ENCODE measurements at regions not wholly inside any gene's neighbourhood (a gene's known extent, or its start where the extent isn't known, plus 50 kb on each side); places are given as distances from the start of the nearest gene placed in this dataset.
A peak's percentile ranks its signal among the peaks of the same experiment; 100 is the strongest.

DNA sequence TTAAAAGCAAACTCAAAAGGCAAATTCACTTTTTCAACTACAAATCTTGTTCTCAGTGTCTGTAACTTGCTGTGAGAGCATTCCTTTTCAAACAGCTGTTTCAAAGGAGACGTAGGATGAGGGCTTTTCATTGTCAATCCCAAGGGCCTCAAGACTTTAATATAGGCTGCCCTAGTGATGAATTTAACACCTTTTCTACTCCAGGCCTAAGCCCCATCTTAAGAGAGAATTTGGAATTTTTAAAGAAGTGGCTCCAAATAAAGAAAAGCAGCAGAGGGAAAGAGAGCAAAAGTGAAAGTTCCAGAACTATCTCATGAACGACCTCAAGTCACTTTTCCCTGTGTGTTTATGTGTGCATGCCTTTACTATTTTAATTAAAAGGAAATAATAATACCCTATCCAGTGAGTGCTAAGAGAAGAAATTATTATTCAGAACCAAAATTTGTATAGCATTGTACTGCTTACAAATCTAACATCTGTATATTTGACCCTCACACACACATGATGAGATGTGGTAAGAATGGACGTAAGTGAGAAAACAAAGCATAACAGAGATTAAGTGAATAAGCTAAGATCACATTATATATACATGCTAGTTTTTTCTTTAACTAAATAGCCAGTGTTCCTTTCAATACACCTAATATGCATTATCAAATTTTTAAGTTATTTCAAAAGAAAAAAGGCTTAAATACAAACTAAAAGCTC lies 196.4 kb downstream of the VGLL3 start:
- no peak for TF ChIP-seq EZH2 (IDR thresholded peaks at IDR 0.05; ENCODE audit: borderline replicate concordance, low read depth, low read length, poor library complexity, severe bottlenecking)
- TF ChIP-seq, protein P1, sequence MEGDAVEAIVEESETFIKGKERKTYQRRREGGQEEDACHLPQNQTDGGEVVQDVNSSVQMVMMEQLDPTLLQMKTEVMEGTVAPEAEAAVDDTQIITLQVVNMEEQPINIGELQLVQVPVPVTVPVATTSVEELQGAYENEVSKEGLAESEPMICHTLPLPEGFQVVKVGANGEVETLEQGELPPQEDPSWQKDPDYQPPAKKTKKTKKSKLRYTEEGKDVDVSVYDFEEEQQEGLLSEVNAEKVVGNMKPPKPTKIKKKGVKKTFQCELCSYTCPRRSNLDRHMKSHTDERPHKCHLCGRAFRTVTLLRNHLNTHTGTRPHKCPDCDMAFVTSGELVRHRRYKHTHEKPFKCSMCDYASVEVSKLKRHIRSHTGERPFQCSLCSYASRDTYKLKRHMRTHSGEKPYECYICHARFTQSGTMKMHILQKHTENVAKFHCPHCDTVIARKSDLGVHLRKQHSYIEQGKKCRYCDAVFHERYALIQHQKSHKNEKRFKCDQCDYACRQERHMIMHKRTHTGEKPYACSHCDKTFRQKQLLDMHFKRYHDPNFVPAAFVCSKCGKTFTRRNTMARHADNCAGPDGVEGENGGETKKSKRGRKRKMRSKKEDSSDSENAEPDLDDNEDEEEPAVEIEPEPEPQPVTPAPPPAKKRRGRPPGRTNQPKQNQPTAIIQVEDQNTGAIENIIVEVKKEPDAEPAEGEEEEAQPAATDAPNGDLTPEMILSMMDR (conservative IDR thresholded peaks at IDR 0.05; ENCODE audit: low read depth, low read length), result no peak
- H3K27ac ChIP-seq (ENCODE audit: low read depth, low read length, poor library complexity, severe bottlenecking), result no peak overlapping the region
- no peak overlapping the region for H3K4me3 ChIP-seq (ENCODE audit: low read depth, low read length, poor library complexity, severe bottlenecking)
- H3K4me1 ChIP-seq (ENCODE audit: insufficient read depth, low read length, poor library complexity, severe bottlenecking), result no peaks in the 10 kb centered on the region
- no peak for DNase-seq (ENCODE audit: low spot score)
- no peaks in the 10 kb centered on the region for H3K27me3 ChIP-seq (replicated peaks; ENCODE audit: insufficient read depth, low read depth, low read length, poor library complexity)
- ChIA-PET POLR2A (ENCODE audit: low non-redundant PET) (no interaction called here), CTCF (no interaction called here)
- no TSS peak for BruUV-seq (replicated peaks)
- H3K9me3 ChIP-seq (ENCODE audit: low read depth, low read length, poor library complexity, severe bottlenecking), result no peaks in the 10 kb centered on the region
- H3K36me3 ChIP-seq (ENCODE audit: insufficient read depth, low read length, poor library complexity, severe bottlenecking), result no peaks in the 10 kb centered on the region
- intact Hi-C loops (cut with micrococcal nuclease; ENCODE audit: unreplicated experiment), result no loop called here

DNA sequence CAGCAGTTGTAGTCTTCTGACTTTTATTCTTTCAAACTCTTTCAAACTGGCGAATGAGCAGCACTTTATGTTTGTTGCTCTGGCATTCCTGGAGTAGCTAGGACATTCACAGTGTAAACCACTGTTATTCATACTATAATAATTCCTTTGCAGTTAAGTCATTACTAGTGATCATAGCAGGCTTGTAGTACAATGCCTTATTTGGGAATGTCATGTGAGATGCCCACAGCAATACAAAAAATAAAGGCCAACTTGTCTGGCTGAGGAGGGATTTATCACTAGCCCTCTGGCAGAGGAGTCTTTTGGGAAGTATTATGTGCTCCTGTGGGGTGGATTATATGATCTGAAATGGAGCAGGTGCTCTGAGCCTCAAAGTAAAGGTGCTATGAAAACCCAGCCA lies 197.2 kb downstream of the VGLL3 start:
- POLR2A ChIA-PET (ENCODE audit: low non-redundant PET), result no interaction called here
- no peaks in the 10 kb centered on the region for H3K4me1 ChIP-seq (ENCODE audit: insufficient read depth, low read length, poor library complexity, severe bottlenecking)
- intact Hi-C loops (cut with micrococcal nuclease; ENCODE audit: unreplicated experiment), result no loop called here
- H3K27ac ChIP-seq (ENCODE audit: low read depth, low read length, poor library complexity, severe bottlenecking), result no peak overlapping the region
- no peak overlapping the region for H3K4me3 ChIP-seq (ENCODE audit: low read depth, low read length, poor library complexity, severe bottlenecking)
- BruUV-seq (replicated peaks), result no TSS peak
- H3K9me3 ChIP-seq (ENCODE audit: low read depth, low read length, poor library complexity, severe bottlenecking), result no peaks in the 10 kb centered on the region
- CTCF ChIA-PET, result interaction anchor here (0.6 kb wide), 1 partner anchor 76 kb away, joined by 8 read pairs; no protein-coding TSS in a partner anchor
- no peaks in the 10 kb centered on the region for H3K36me3 ChIP-seq (ENCODE audit: insufficient read depth, low read length, poor library complexity, severe bottlenecking)
- peak; percentile 46 for DNase-seq (ENCODE audit: low spot score)
- H3K27me3 ChIP-seq (replicated peaks; ENCODE audit: insufficient read depth, low read depth, low read length, poor library complexity), result no peaks in the 10 kb centered on the region
- no peak for TF ChIP-seq EZH2 (IDR thresholded peaks at IDR 0.05; ENCODE audit: borderline replicate concordance, low read depth, low read length, poor library complexity, severe bottlenecking)
- TF ChIP-seq, protein P1 (conservative IDR thresholded peaks at IDR 0.05; ENCODE audit: low read depth, low read length), result no peak

DNA sequence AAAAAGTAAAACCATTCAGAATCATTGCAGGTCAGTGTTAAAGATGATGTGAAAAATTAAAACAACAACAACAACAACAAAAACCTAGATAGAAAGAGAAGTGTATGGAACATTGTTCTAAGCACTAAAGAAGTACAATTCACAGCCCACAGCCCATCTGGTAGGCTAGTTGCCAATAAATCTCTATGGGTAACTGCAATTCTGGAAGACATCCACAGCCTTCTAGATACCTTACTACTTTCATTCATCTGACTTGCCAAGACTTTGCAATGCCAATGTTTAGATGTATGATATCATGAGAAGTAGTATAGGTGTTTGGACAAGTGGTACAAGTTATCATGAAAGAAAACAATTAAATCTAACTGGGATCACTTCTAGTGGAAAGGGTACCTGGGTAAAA lies 198.6 kb downstream of the VGLL3 start:
- ChIA-PET POLR2A (ENCODE audit: low non-redundant PET) (no interaction called here), CTCF (no interaction called here)
- no TSS peak for BruUV-seq (replicated peaks)
- H3K4me1 ChIP-seq (ENCODE audit: insufficient read depth, low read length, poor library complexity, severe bottlenecking), result no peaks in the 10 kb centered on the region
- intact Hi-C loops (cut with micrococcal nuclease; ENCODE audit: unreplicated experiment), result no loop called here
- H3K36me3 ChIP-seq (ENCODE audit: insufficient read depth, low read length, poor library complexity, severe bottlenecking), result no peaks in the 10 kb centered on the region
- no peak overlapping the region for H3K4me3 ChIP-seq (ENCODE audit: low read depth, low read length, poor library complexity, severe bottlenecking)
- DNase-seq (ENCODE audit: low spot score), result no peak
- no peak overlapping the region for H3K27ac ChIP-seq (ENCODE audit: low read depth, low read length, poor library complexity, severe bottlenecking)
- H3K27me3 ChIP-seq (replicated peaks; ENCODE audit: insufficient read depth, low read depth, low read length, poor library complexity), result no peaks in the 10 kb centered on the region
- no peak for TF ChIP-seq EZH2 (IDR thresholded peaks at IDR 0.05; ENCODE audit: borderline replicate concordance, low read depth, low read length, poor library complexity, severe bottlenecking)
- H3K9me3 ChIP-seq (ENCODE audit: low read depth, low read length, poor library complexity, severe bottlenecking), result no peaks in the 10 kb centered on the region
